NCI-H82 (cell line): ENCODE measurements at regions not wholly inside any gene's neighbourhood (a gene's known extent, or its start where the extent isn't known, plus 50 kb on each side); places are given as distances from the start of the nearest gene placed in this dataset.

Experiments
- DNase-seq: peaks from one replicate; lab custom pipeline; 2025; lab: John Stamatoyannopoulos, UW

GRCh38 chr14:98937712-98938505, 334.1 kb downstream of the BCL11B start:
- DNase-seq: no peak

GRCh38 chr14:98940693-98941437, 331.1 kb downstream of the BCL11B start:
- DNase-seq: no peak

GRCh38 chr14:98941481-98941880, 330.5 kb downstream of the BCL11B start:
- DNase-seq: no peak

- no peak for DNase-seq
Measured at GRCh38 chr14:98943907-98944306, 328.1 kb downstream of the BCL11B start.

GRCh38 chr14:98944989-98945388, 327.0 kb downstream of the BCL11B start:
- DNase-seq: no peak

GRCh38 chr14:98945611-98946570, 326.1 kb downstream of the BCL11B start:
- no peak for DNase-seq

GRCh38 chr14:98946940-98947339, 325.1 kb downstream of the BCL11B start:
- DNase-seq: no peak

- DNase-seq: no peak
Measured at GRCh38 chr14:98947911-98948595, 323.9 kb downstream of the BCL11B start.

GRCh38 chr14:98949051-98949450, 322.9 kb downstream of the BCL11B start:
- DNase-seq: no peak

- DNase-seq: no peak
Measured at GRCh38 chr14:98949481-98950135, 322.4 kb downstream of the BCL11B start.

- DNase-seq: no peak
Measured at GRCh38 chr14:98950353-98950895, 321.6 kb downstream of the BCL11B start.

GRCh38 chr14:98951031-98951430, 321.0 kb downstream of the BCL11B start:
- no peak for DNase-seq

GRCh38 chr14:98951521-98952152, 320.4 kb downstream of the BCL11B start:
- DNase-seq: no peak

- DNase-seq: peak; percentile 93
Measured at GRCh38 chr14:98952593-98953350, 319.2 kb downstream of the BCL11B start.

- DNase-seq: no peak
Measured at GRCh38 chr14:98953551-98954348, 318.2 kb downstream of the BCL11B start.

GRCh38 chr14:98954349-98955000, 317.5 kb downstream of the BCL11B start:
- peak; percentile 6 for DNase-seq

GRCh38 chr14:98955036-98955740, 316.8 kb downstream of the BCL11B start:
- no peak for DNase-seq

GRCh38 chr14:98955741-98956070, 316.3 kb downstream of the BCL11B start:
- DNase-seq: no peak
